Medulla oblongata (tissue), 1 donor: ENCODE measurements at regions not wholly inside any gene's neighbourhood (a gene's known extent, or its start where the extent isn't known, plus 50 kb on each side); places are given as distances from the start of the nearest gene placed in this dataset.
"Not testable (repeated sequence)": the region's sequence is repeated elsewhere in the genome, so short reads cannot be mapped to it uniquely, and the experiment has no call there.

ENCODE experiments used
- DNase-seq: peaks from one replicate; pipeline ENCODE4 v3.0.0-alpha.2; 2015; ENCODE audit errors: extremely low spot score

DNA sequence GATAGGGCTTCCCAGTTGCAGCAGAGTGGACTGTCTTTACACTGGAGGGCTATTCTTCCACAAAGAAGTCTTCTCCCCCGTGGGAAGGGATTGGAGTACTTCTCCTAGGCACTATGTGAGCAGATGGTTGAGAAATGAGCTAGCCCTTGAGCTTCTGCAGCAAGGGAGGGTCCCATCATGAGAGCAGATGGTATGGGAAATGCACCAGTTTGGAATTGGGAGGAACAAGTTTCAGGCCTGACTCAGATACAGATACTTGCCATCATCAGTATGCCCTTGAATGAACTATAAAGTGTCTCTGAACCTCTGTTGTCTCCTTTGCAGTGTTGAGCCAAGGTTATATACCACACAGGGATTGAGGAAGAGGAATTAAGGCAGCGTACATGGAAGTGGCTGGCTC is 757.4 kb downstream of the RNF144A start:
- DNase-seq, result no peak

DNA sequence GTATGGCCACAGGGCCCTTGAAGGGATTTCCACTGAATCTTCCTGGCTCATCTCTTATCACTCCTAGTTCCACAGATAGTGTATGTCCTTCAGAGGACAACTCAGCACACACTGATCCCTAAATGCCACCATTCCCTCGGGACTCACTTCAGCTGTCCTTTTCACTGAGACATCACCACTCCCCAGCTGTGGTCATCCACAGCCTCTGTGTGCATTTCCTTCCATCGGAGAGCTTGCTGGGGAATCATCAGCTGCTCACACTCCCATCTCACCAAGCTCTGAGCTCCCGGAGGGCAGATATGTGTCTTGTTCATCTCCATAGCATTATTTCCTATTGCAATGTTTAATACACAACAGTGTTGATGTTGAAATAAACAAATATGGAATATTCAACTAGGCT is 759.5 kb downstream of the RNF144A start:
- DNase-seq, result no peak

DNA sequence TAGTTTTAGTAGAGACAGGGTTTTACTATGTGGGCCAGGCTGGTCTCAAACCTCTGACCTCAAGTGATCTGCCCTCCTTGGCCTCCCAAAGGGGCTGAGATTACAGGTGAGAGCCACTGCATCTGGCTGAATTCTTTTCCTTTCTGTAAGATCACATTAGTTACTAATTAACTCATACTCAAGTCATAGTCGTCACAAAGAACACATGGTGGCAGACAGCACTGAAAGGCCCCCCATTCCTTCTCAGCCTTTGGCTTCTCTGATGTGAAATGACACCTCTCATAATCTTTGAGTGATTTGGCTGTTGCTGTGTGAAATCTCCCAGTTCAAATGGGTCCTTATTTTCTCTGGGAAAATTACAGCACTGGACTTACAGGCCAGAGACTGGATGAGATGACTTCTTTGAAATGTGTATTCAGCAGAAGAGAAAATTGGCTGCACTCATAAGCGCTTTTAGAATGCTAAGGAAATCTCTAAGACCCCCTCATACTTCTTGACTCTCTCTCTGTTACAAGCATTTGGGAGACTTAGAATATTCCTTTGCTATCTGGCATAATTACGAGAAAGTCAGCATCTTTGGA is 764.8 kb downstream of the RNF144A start:
- DNase-seq, result no peak

DNA sequence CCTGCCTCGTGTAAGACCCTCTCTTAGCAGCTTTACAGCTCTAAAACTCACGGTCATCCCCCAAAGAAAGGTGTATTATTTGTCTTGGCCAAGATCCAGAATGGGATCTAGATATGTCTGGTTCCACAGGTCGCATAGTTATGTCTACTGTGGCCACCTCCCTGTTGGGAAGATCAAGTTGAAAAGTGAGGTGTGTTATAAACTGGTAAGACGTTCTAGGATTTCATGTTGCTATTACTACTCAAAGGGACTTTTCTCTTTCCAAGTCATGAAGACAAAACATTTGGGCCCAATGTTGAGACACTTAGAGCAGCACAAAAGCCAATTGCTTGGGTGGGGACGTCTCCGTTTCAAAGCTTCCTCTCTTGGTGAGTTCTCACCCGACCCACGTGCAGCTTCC is 766.0 kb downstream of the RNF144A start:
- DNase-seq, result no peak

DNA sequence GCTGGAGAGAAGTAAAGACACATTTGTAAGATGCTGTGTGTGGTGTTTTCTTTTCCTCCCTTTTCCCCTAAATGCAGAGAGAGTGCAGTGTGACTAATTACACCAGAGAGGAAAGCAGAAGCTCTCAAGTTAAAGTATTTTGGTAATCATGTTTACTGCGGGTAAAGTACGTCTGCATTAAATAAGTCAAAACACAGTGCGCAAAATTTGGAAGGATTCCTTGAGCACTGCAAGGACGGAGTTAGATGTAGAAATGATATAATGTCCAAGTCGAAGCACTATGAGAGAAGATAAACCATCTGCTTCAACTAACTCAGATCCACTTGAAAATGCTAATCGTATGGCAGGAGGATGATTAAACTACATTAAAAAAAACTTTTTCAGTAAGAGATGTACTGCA is 766.5 kb downstream of the RNF144A start:
- no peak for DNase-seq

DNA sequence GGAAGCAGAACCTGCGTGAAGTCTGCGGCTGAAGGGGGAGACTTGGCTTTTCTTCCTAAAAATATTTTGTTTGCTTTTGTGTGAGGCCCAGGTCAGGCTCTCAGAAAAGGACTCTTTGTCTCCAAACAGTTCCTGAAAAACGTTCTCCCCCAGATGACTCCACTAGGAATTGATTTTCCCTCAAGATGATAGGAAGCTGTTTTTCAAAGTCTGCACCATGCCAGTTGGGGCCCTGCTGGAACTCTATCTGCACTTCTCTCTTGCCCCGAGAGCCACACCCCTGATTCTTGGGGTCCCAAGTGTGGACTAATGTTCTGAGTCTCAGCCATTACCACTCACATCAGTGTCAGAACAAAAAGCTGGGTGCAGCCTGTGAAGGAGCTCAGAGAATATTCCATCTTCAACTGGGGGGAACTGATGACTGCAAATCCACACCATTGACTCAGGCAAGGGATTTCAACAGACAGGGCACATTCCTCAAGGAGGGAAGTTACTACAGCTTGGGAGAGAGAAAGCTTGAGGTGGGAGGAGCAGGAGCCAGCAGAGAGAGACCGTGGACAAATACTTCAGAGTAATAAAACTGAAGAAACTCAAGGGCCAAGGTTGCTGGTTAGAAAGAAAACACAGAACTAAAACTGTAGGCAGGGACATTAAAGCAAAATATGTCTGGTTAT is 768.3 kb downstream of the RNF144A start:
- no peak for DNase-seq

DNA sequence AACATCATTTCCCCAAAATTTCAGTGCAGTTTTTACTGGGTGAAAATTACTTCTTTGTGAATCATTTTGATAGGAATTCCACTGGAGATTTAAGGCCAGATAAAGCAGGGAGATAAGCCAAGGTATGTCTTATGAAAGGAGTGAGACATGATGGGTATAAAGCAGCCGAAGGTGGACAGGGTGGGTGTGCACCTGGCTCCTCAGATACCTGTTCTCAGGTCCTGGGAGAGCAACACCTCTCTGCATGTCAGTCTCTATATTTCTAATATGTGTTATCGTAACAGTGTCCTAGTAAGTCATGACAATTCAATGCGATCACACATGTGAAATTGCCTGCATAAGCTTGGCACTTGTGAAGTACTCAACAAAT is 768.8 kb downstream of the RNF144A start:
- no peak for DNase-seq

DNA sequence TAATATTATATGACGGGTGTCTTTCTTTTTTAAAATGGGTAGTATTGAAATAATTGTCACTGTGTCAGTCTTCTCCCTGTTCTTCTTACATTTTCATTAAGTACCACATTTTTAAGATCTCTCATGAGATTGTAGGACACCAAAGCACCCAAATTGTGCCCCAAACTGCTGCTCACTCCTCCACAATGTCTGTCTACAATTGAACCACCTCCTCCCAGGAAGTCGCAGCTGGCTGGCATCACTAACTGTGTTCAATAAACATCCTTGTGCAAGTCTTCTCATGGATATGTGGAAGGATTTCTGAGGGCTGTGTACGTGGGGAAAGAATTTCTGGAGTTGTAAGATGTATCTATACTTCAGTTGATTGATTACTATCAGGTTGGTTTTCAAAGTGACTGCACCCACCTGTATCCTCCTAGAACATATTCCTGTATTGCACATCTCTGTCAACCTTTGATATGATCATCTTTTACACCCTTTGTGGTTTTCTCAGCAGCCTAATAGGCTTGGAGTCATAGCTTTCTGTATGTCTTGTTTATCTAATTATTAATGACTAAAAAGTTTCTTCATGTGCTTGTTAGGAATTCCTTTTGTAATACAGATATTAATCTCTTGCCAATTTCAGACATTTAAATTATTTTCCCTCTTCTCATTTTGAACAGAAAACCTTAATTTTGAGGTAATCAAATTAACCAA is 774.9 kb downstream of the RNF144A start:
- DNase-seq, result no peak

DNA sequence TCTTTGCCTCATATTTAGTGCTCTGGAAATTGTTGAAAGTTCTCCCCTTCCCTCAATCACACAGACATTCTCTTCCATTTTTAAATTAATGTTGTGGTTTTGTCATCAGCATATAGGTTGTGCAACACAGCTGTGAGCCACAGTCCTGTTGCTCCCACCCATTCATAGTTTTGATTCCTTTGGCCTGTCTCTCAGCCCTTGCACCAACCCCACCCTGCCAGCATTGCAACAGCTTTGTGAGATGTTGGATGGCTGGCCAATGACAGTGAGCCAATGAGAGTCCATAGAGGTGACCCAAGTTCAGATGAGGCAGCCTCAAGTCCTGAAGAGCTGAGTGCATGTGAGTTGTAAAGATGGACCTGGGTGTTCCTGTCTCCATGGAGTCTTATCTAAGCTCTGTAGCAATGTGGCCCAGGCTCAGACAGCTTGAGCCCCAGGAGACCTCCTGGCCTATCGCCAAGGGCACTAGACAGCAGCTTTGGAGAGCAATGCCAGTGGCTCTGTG is 775.5 kb downstream of the RNF144A start:
- DNase-seq, result no peak

DNA sequence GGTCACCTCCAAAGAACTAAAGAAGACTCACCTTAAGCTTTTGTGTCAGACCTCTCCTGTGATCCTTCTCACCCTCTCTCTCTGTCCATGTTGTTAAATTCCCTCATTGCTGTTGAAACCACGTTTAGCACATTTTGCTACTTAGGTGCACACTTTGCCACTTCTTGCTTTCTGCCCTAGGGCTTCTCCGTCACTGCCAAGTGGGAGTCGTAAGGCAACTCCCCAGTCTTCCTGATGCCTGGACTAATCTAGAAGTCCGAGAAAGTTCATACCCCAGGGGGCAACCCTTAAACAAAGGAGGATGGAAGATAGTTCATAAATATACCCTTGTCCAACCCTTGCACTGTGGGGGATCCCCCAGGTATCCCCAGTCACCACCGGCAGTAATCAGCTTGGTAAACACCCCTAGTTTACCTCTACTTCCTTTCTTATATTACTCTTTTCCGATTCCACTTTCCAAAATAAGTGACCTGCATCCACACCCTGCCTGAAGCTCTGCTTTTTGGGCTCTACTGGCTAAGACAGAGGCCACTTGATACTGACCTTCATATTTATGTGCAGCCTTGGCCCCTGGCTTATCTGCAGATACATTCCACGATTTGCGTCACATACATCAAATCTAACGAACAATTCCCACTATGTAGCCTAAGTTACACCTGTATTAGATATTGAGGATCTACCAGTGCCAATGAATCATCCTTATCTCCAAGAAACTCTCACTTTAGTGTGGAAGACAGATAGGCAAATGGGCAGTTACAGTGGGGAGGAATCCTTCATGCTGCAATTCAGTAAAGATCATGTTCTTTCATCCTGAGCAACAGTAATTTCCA is 776.2 kb downstream of the RNF144A start:
- DNase-seq, result no peak

DNA sequence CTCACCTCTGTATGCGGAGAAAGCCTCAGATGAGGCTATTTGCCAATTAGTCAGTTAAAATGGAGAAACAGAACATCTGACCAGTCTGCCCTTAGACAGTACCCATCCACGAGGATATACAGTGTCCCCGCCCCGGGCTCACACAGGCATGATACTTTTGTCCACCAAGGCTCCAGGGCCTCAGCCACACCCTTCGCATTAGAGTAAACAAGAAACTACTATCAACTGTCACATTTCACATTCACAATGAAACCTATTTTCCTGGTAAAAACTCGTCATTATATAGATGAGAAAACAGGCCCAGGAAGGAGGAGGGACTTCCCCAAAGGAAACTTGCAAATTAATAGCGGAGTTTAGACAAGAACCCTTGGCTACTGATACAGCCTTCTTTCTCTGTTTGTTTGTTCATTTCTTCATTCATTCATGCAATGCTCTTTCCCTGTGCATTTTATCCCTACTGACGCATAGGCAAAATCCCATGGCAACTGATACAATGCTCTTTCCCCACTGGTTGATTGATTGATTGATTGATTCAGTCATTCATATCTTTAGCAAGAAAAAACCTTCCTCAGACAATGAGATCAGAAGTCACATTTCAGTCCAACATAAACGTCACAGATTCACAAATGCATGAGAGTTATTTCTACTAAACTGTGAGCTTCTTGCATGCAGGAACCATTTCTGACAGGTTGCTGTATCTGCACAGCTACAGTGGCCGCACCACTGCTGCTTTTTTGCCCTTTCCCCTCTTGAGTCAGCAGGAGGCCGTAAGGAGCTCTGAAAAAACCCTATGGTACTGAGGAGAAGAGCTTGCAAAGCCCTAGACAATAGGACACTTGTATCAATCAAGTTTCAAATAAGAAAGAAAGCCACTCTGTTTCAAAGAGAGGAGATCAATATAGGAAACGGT is 777.1 kb downstream of the RNF144A start:
- no peak for DNase-seq

DNA sequence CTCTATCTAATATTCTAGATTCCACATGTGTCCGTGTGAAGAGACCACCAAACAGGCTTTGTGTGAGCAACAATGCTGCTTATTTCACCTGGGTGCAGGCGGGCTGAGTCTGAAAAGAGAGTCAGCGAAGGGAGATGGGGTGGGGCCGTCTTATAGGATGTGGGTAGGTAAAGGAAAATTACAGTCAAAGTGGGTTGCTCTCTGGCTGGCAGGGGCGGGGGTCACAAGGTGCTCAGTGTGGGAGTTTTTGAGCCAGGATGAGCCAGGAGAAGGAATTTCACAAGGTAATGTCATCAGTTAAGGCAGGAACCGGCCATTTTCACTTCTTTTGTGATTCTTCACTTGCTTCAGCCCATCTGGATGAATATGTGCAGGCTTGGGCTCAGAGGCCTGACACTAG is 779.3 kb downstream of the RNF144A start:
- DNase-seq, result not testable (repeated sequence)

DNA sequence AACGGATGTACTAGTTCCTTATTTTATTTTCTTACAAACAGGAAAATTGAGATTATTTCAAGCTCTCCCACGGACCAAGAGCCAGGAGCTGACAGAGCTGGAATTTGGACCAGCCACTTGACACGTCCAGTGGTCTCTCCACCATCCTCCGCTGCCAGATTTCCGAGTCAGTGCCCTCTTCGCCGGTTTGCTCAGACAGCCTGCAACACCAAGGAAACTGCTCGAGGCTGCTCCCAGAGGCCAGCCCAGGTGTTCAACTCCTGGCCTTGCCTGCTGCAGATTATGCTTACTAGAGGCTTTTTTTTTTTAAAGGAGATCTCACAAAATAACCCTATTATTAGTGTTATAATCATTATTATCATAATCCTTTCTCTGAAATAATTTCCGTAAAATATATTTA is 779.8 kb downstream of the RNF144A start:
- DNase-seq, result no peak

DNA sequence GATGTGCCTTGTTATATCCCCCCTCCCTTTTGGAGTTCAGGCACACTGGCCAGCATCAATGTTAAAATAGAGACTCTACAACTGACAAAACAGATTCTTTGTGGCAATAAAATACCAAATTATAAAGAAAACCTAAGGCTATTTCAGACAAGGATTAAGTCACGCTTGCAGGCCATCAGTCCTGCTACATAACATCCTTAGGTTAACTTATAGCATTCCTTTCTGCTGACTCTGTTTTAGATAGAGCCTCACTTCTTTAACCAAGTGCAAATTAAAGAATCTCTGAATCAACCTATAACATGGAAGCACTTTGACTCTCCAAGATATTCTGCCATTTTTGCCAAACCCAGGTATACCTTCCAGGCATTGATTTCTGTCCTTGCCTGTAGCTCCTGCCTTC is 784.6 kb downstream of the RNF144A start:
- no peak for DNase-seq

DNA sequence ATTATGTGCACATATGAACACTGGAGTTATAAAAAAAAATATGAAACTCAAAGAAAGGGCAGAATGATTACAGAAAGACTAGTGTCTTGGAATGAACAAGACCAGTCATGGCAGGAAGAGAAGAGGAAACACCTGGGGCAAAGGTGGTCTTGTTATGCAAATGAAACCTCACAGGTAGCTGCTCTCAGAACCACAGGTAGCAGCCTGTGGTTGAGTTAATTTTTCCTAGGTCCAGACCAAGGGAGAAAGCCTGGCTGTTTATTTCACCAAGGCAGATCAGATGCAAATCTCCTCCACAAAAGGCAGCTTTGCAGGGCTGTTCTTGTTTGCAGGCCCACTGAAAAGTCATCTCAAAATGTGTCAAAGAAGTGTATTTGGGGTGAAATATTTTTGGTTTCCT is 785.8 kb downstream of the RNF144A start:
- DNase-seq, result no peak

DNA sequence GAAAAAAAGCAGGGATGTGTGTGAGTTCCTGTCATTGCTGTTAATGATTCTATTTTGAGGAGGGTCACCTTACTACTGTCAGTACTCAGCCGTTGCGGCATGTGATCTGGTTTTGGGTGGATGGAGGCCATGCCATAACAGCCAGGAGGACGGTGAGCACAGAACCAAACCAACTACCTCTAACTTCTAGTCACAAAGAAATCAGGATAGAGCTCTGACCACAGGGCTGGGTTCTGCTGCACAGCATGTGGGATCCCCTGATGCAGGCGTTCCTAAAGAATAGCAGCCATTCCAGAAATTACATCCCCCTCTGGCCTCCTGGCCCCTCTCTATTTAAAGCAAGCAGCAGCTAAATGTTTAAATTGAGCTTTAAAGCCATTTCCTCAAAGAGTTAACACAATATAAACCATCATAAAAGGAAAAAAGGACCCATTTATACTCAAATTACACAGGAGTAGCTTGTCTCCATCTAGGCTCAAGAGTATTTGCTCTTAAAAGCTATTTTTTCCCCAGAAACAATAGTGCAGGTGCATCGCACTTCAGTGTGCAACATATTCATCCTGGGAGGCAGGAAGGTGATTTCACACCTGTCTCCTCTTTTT is 786.4 kb downstream of the RNF144A start:
- no peak for DNase-seq

DNA sequence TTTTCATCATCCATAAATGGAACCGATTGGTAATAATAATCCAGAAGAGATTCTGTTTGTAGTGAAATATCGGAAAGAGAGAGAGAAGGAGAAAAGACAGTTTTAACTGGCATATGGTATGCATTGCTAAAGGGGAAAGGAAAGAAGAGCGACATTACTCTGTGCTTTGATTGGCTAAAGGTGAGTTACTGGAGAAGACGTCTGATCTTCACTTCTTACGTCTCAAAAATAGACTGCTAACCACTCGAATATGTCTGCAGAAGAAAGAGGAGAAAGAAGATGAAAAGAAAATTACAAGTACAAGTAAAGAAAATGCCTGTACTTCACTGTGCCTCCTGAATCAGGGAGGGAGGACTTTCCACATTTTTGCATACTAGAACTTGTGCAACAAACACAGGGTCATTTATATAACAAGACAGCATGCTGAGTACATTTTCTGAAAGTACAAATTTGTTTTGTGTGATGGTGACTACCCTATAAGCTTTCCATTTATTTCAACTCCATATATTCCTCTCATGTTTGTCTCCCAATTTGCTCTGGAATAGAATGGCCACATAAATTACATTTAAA is 787.2 kb downstream of the RNF144A start:
- no peak for DNase-seq

DNA sequence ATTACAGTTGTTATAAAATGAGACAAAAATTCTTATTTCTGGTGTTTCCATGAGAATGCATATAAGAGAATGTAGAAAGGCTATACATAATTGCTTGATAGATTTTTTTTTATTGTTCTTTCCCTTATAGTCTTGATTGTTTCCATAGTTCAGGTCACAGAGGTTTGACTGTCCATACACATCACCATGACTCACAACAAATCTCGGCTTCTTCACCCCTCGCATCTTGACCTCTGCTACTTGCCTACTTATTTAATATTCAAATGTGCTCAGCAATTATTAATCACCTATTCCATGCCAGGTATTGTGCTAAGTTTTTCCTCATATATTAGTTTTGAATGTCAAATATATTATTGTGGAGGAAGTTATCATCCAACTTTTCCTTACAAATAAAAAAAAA is 789.6 kb downstream of the RNF144A start:
- DNase-seq, result no peak

DNA sequence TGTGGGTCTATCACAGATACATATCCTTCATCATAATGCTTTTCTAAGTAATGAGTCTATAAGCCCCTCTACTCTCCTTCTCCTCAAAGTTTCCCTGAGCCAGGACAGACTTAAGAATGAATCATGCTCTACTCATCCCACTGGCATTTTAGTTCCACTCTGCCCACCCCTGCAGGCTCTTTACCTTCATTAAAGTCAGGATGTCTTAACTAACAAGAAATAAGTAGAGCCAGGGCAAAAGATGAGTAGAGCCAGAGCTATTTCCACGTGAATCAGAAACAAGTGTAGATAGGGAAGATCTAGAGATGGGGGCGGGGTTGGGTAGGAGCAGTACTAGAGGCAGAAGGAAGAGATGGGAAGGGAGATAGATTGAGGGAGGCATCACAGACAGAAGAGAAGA is 790.5 kb downstream of the RNF144A start:
- no peak for DNase-seq

DNA sequence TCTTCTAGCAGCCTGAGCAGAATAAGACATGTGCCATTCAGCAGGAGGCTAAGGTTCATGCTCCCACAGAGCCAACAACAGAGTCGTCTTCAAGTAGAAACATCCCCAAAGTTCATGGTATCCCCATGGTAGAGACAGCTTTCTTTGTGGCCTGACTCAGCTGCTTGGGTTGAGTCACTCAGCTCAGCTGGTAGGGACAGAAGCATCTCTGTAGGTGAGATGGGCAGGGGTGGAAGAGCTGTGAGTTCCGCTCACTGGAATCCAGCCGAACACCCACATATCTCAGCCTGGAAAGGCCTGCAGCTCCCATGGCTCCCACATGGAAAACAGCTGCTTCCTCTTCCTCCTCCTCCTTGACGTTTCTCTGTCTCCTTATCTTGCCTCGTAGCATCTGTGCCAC is 792.7 kb downstream of the RNF144A start:
- no peak for DNase-seq

DNA sequence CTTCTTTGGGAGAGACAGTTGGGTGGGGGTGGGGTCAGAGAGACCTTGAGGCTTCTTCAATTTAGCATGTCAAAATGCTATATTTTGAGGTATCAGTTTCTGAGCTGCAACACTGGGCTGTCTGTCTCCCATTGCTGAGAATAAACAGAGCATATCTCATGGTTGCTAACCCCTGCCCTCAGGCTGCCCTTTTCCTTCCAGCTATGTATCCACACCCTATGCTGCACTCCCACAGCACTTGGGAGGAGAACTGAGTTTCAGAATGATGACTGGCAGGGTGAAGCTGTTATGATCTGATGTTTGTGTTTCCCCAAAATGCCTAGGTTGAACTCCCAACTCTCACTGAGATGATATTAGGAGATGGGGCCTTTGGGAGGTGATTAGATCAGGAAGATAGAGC is 794.0 kb downstream of the RNF144A start:
- no peak for DNase-seq
